IMR-90 (cell line): ENCODE measurements at regions not wholly inside any gene's neighbourhood (a gene's known extent, or its start where the extent isn't known, plus 50 kb on each side); places are given as distances from the start of the nearest gene placed in this dataset.

Experiments
- ATAC-seq: fragments of 200-7000 bp; cut with Tn5 transposase; 2 replicates; pipeline ENCODE4 v1.9.1; 2020; ENCODE audit warnings: low read depth, mild to moderate bottlenecking, moderate library complexity
- BruUV-seq: library from RNA; stranded (reverse); fragments of 400-500 nt; replicated peaks from 2 replicates; lab custom pipeline; 2021; lab: Mats Ljungman, UMichigan
- CTCF ChIA-PET: fragments of 300-600 bp; formaldehyde crosslinking; extraction: SDS; loops from one replicate; lab custom pipeline; 2021; ENCODE audit warnings: antibody characterized with exemption; lab: Yijun Ruan, JAX
- POLR2A ChIA-PET: fragments of 300-600 bp; sonication (Branson Sonifier 250); formaldehyde crosslinking; loops from one replicate; lab custom pipeline; 2022; ENCODE audit warnings: antibody characterized with exemption; ENCODE audit not compliant: unreplicated experiment; lab: Charles Lee
- DNase-seq: peaks from one replicate; pipeline ENCODE4 v3.0.0; 2013
- H2AFZ ChIP-seq: replicated peaks from 2 replicates; pipeline ENCODE3; 2013; ENCODE audit warnings: low read length, mild to moderate bottlenecking; ENCODE audit not compliant: poor library complexity
- H2AK5ac ChIP-seq: 2 replicates; pipeline ENCODE4 v1.6.1; 2013; ENCODE audit warnings: low read depth, low read length, inconsistent platforms
- H2AK9ac ChIP-seq: replicated peaks from 2 replicates; pipeline ENCODE3; 2013; ENCODE audit warnings: mild to moderate bottlenecking, low read depth, low read length, moderate library complexity; ENCODE audit not compliant: poor library complexity
- H2BK120ac ChIP-seq: 2 replicates; pipeline ENCODE4 v1.6.1; 2013; ENCODE audit warnings: low read depth, low read length, inconsistent platforms
- H2BK15ac ChIP-seq: 3 replicates; pipeline ENCODE4 v1.6.1; 2013; ENCODE audit warnings: low read depth, low read length, inconsistent platforms
- H2BK20ac ChIP-seq: 2 replicates; pipeline ENCODE4 v1.6.1; 2013; ENCODE audit warnings: low read depth, mild to moderate bottlenecking, inconsistent platforms, low read length, moderate library complexity
- H2BK5ac ChIP-seq: 2 replicates; pipeline ENCODE4 v1.6.1; 2013; ENCODE audit warnings: mild to moderate bottlenecking, low read depth, low read length, inconsistent platforms; ENCODE audit not compliant: poor library complexity, severe bottlenecking
- H3K14ac ChIP-seq: replicated peaks from 2 replicates; pipeline ENCODE4 v1.6.1; 2013; ENCODE audit warnings: low read depth, low read length, inconsistent platforms
- H3K18ac ChIP-seq: 2 replicates; pipeline ENCODE4 v1.6.1; 2013; ENCODE audit warnings: low read depth, low read length, control low read depth
- H3K23ac ChIP-seq: 2 replicates; pipeline ENCODE4 v1.6.1; 2013; ENCODE audit warnings: low read depth, low read length, inconsistent platforms
- H3K27ac ChIP-seq: 2 replicates; pipeline ENCODE4 v1.5.1; 2013; ENCODE audit warnings: mild to moderate bottlenecking, control low read depth, low read length; ENCODE audit not compliant: insufficient read depth
- H3K27me3 ChIP-seq: 2 replicates; pipeline ENCODE4 v1.6.1; 2013; ENCODE audit warnings: low read length; ENCODE audit not compliant: control insufficient read depth, insufficient read depth
- H3K36me3 ChIP-seq: 2 replicates; pipeline ENCODE4 v1.6.1; 2013; ENCODE audit warnings: low read length, mixed read lengths; ENCODE audit not compliant: control insufficient read depth, insufficient read depth
- H3K4ac ChIP-seq: 2 replicates; pipeline ENCODE4 v1.6.1; 2013; ENCODE audit warnings: low read depth, low read length, inconsistent platforms
- H3K4me1 ChIP-seq: 2 replicates; pipeline ENCODE4 v1.6.1; 2013; ENCODE audit warnings: low read length, mixed read lengths; ENCODE audit not compliant: control insufficient read depth, insufficient read depth
- H3K4me2 ChIP-seq: 2 replicates; pipeline ENCODE4 v1.6.1; 2013; ENCODE audit warnings: low read depth, mild to moderate bottlenecking, control low read depth, low read length, moderate library complexity
- H3K4me3 ChIP-seq: 2 replicates; pipeline ENCODE4 v1.5.1; 2013; ENCODE audit warnings: low read depth, mild to moderate bottlenecking, control low read depth, low read length, moderate library complexity; ENCODE audit not compliant: insufficient read depth
- H3K56ac ChIP-seq: 2 replicates; pipeline ENCODE4 v1.6.1; 2013; ENCODE audit warnings: low read length, inconsistent platforms; ENCODE audit not compliant: insufficient read depth; ENCODE audit errors: extremely low read depth
- H3K79me1 ChIP-seq, 2 experiments: 2 replicates each; pipeline ENCODE4 v1.6.1; 2013; ENCODE audit warnings: low read length in 2 of 2, inconsistent platforms in 1 of 2, low read depth in 1 of 2
- H3K9ac ChIP-seq: 2 replicates; pipeline ENCODE4 v1.6.1; 2013; ENCODE audit warnings: low read depth, low read length, control low read depth
- H3K9me1 ChIP-seq: 2 replicates; pipeline ENCODE4 v1.6.1; 2013; ENCODE audit warnings: low read length, inconsistent platforms; ENCODE audit not compliant: insufficient read depth
- H3K9me3 ChIP-seq: 2 replicates; pipeline ENCODE4 v1.6.1; 2013; ENCODE audit warnings: low read length; ENCODE audit not compliant: control insufficient read depth, insufficient read depth
- H4K20me1 ChIP-seq: 2 replicates; pipeline ENCODE4 v1.6.1; 2013; ENCODE audit warnings: low read length, inconsistent platforms; ENCODE audit not compliant: insufficient read depth
- H4K5ac ChIP-seq: 2 replicates; pipeline ENCODE4 v1.6.1; 2013; ENCODE audit warnings: mild to moderate bottlenecking, low read depth, low read length, control low read depth
- H4K8ac ChIP-seq, 2 experiments: 2 replicates each; pipeline ENCODE4 v1.6.1; 2013; ENCODE audit warnings: low read depth in 2 of 2, low read length in 2 of 2, control low read depth in 1 of 2, inconsistent platforms in 1 of 2
- H4K91ac ChIP-seq: 2 replicates; pipeline ENCODE4 v1.6.1; 2013; ENCODE audit warnings: low read depth, low read length, inconsistent platforms; ENCODE audit not compliant: insufficient read depth
- CEBPB ChIP-seq: IDR thresholded peaks from 2 replicates; pipeline ENCODE4 v1.6.1; 2012; ENCODE audit warnings: low read depth, low read length, improper control_type of control experiment
- MAFK ChIP-seq: IDR thresholded peaks from 2 replicates; pipeline ENCODE4 v1.6.1; 2012; ENCODE audit warnings: low read depth, low read length, improper control_type of control experiment
- RAD21 ChIP-seq: IDR thresholded peaks from 2 replicates; pipeline ENCODE4 v1.6.1; 2012; ENCODE audit warnings: low read length, improper control_type of control experiment
- RCOR1 ChIP-seq: IDR thresholded peaks from 2 replicates; pipeline ENCODE4 v1.6.1; 2012; ENCODE audit warnings: mild to moderate bottlenecking, low read length, improper control_type of control experiment; ENCODE audit not compliant: insufficient replicate concordance
- WGBS, 2 experiments: methylation state at CpG; one replicate each; pipeline versions ENCODE4 v1.1.5 to v1.1.7; 2013; ENCODE audit warnings: missing lambda C conversion rate in 2 of 2; ENCODE audit not compliant: insufficient read length in 1 of 2; ENCODE audit errors: extremely low coverage in 2 of 2; 5-methylcytosine and 5-hydroxymethylcytosine counted together
- dilution Hi-C: fragments of 300-500 bp; cut with HindIII; formaldehyde crosslinking; loops from one replicate; pipeline ENCODE4 v1.14.3; 2018; ENCODE audit warnings: low sequenced_read_pairs; ENCODE audit not compliant: unreplicated experiment
- in situ Hi-C: fragments of 300-500 bp; cut with MboI; formaldehyde crosslinking; loops from 3 replicates; pipeline ENCODE4 v1.14.3; 2019; ENCODE audit warnings: low sequenced_read_pairs, inconsistent platforms, mixed read lengths
- intact Hi-C: fragments of 100-400 bp; cut with micrococcal nuclease; formaldehyde crosslinking; loops from 2 replicates; pipeline ENCODE4 v1.10.0; 2022
- TF ChIP-seq, protein P1 (sequence below): conservative IDR thresholded peaks from 2 replicates; pipeline ENCODE4 v1.5.1; 2012; ENCODE audit warnings: mild to moderate bottlenecking, low read depth, low read length, improper control_type of control experiment

DNA sequence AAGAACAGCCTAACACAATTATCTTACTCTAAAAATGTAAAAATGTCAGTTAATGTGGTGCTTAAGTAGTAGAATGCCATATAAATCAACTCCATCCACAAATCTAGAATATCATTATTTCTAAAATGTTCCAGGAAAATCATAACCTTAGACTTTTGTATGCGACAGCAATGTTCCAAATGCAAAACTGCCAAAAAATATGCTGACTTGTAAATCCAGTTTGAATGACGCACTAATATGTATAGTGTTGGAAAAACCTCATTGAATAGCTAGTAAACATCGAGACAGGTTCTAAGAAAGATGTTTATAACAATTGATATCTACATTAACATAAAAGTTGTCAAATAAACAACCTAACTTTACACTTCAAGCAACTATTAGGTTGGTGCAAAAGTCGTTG, 469.1 kb upstream of the PRICKLE1 start:
- Histone ChIP-seq H3K56ac (no peak overlapping the region), H3K23ac (no peak overlapping the region), H3K4me1 (no peaks in the 10 kb centered on the region), H3K9me1 (no peaks in the 10 kb centered on the region), H2AK5ac (no peak overlapping the region), H3K9me3 (no peaks in the 10 kb centered on the region), H3K36me3 (no peaks in the 10 kb centered on the region), H3K14ac (no peak overlapping the region), H4K91ac (no peak overlapping the region), H2BK5ac (no peak overlapping the region), H2BK15ac (no peak overlapping the region), H3K9ac (no peak overlapping the region), H3K18ac (no peak overlapping the region), H3K27ac (no peak overlapping the region), H2BK120ac (no peak overlapping the region), H3K4me2 (no peak overlapping the region), H2AFZ (no peak overlapping the region), H2AK9ac (no peak overlapping the region), H3K4me3 (no peak overlapping the region), H3K79me1 (no peaks in the 10 kb centered on the region), H3K27me3 (no peaks in the 10 kb centered on the region), H4K8ac (no peak overlapping the region), H3K4ac (no peak overlapping the region), H4K5ac (no peak overlapping the region), H2BK20ac (no peak overlapping the region), H4K20me1 (no peaks in the 10 kb centered on the region)
- no peak for DNase-seq
- WGBS, 2 experiments = no CpG with 5 or more reads among the region's 4 CpGs
- dilution Hi-C loops = no loop called here
- in situ Hi-C loops = no loop called here
- TF ChIP-seq, protein P1, sequence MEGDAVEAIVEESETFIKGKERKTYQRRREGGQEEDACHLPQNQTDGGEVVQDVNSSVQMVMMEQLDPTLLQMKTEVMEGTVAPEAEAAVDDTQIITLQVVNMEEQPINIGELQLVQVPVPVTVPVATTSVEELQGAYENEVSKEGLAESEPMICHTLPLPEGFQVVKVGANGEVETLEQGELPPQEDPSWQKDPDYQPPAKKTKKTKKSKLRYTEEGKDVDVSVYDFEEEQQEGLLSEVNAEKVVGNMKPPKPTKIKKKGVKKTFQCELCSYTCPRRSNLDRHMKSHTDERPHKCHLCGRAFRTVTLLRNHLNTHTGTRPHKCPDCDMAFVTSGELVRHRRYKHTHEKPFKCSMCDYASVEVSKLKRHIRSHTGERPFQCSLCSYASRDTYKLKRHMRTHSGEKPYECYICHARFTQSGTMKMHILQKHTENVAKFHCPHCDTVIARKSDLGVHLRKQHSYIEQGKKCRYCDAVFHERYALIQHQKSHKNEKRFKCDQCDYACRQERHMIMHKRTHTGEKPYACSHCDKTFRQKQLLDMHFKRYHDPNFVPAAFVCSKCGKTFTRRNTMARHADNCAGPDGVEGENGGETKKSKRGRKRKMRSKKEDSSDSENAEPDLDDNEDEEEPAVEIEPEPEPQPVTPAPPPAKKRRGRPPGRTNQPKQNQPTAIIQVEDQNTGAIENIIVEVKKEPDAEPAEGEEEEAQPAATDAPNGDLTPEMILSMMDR = no peak
- TF ChIP-seq CEBPB = no peak
- TF ChIP-seq RAD21 = no peak
- no peak for TF ChIP-seq RCOR1
- TF ChIP-seq MAFK = 0 out of 2 replicates have a peak, but pooled peaks have one; percentile 7
- no peak for ATAC-seq
- BruUV-seq = no TSS peak
- ChIA-PET CTCF (no interaction called here), POLR2A (no interaction called here)
- intact Hi-C loops = loop anchor here (10.0 kb wide), 1 partner anchor 276 kb away; no protein-coding TSS in a partner anchor
